ENCODE measurements at regions not wholly inside any gene's neighbourhood (a gene's known extent, or its start where the extent isn't known, plus 50 kb on each side); places are given as distances from the start of the nearest gene placed in this dataset.
"Not testable (repeated sequence)": the region's sequence is repeated elsewhere in the genome, so short reads cannot be mapped to it uniquely, and the experiment has no call there.

- FAIRE-seq = no peak
These were observed 348.8 kb downstream of the CGGBP1 start for GRCh38 chr3:87710028-87710427.

GRCh38 chr3:87706176-87706575 is 352.6 kb downstream of the CGGBP1 start:
- no peak for FAIRE-seq

- FAIRE-seq = no peak
These were observed 356.2 kb downstream of the CGGBP1 start for GRCh38 chr3:87702600-87702999.

GRCh38 chr3:87696124-87697013 is 362.4 kb downstream of the CGGBP1 start:
- no peak for FAIRE-seq

- no peak for FAIRE-seq
These were observed 364.1 kb downstream of the CGGBP1 start for GRCh38 chr3:87694678-87695077.

DNA sequence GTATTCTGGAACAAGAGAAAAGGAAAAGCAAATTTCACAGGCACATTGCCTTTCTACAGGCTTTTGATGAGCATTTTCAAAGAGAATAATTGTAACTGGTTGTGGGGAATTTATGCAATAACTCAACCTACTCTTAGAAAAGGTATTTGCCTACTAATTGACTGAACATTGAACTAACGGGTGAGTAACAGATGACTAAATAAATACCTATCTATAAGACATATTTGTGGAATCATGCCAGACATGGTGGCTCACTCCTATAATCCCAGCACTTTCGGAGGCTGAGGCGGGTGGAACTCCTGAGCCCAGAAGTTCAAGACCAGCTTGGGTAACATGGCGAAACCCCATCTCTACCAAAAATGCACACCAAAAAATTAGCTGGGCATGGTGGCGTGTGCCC is 367.7 kb downstream of the CGGBP1 start:
- FAIRE-seq = no peak

- not testable (repeated sequence) for FAIRE-seq
These were observed 379.7 kb downstream of the CGGBP1 start for GRCh38 chr3:87678984-87679660.

DNA sequence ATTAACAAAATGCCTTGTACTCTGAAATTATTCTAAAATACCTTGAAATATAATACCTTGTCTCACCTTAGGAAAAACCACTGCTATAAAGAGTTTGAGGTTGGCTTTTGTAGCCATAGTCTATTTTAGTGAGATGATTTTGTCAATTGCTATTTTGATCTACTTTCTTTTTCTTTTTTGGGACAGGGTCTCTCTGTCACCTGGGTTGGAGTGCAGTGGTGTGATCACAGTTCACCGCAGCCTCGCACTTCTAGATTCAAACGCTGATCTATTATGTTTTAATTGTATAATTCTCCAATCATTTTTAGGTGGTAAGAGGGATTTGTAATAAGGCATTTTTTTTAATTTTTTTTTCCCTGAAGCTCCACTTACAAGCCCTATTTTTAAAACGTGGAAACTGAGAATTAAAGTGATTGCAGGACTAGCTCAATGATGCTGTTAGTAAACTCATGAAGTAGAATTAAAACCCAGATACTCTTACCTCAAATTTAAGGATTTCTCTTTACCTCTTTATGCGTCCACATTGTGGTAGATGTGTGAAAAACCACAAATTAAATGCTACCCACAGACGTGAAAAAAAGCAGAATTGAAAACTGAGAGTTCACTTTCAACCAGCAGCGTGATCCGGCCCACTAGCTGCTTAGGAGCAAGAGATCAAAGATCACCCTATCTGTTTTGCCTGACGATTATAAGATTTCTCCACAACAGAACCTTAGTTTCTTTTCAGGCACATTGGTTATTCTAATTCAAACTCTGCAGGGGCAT is 384.2 kb downstream of the CGGBP1 start:
- no peak for FAIRE-seq

DNA sequence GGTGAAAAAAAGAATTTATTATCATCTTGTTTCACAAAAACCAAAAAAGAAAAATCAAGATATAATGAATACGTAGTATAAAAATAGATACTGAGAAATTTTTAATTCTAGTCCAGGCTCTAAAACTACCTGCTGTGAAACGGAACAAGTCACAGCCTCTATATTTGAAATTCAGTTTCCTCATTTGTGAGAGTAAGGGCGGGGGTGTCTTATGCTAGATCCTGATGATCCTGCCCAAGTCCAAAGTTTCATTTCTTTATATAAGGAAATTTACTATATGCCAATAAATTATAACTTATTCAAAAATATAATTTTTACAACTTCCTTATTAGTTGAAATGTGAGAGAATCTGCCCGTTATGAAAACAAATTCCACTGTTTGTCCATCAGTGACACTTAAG is 385.7 kb downstream of the CGGBP1 start:
- FAIRE-seq = no peak

DNA sequence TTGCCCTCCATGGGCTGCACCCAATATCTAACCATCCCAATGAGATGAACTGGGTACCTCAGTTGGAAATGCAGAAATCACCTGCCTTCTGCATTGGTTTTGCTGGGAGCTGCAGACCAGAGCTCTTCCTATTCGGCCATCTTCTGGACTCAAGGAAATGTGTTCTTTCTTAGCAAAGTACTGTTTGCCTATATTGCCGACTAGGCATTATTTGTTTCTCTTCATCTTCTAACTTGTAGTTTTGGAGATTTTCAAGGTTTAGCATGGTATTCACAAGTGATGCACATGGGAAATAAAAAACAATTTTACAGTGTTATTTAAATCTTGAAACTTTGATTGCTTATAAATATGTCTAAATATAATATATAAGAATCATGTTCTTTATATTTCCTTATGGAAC is 377.8 kb upstream of the POU1F1 start:
- no peak for FAIRE-seq

DNA sequence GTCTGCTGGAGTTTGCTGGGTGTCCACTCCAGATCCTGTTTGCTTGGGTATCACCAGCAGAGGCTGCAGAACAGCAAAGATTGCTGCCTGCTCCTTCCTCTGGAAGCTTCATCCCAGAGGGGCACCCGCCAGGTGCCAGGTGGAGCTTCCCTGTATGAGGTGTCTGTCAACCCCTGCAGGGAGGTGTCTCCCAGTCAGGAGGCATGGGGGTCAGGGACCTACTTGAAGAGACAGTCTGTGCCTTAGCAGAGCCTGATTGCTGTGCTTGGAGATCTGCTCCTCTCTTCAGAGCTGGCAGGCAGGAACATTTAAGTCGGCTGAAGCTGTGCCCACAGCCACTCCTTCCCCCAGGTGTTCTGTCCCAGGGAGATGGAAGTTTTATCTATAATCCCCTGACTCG is 376.8 kb upstream of the POU1F1 start:
- not testable (repeated sequence) for FAIRE-seq

GRCh38 chr3:87634426-87634825 is 358.0 kb upstream of the POU1F1 start:
- no peak for FAIRE-seq

DNA sequence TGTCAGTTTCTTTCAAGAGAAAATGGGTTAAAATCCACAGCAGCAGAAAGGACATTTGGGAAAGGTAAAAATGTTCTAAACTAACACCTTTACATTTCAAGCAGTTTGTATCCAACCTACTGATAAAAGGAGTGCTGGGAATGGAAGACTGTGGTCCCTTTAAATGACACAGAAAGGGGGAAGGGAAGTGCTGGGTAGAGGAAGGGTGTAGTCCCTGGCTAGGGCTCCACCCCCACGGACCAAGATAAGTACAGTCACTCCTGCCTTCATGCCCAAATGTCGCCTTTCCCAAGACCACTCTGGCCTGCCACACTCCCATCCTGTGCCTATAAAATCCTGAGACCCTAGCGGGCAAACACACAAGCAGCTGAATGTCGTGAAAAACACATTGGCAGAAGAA is 350.9 kb upstream of the POU1F1 start:
- FAIRE-seq = no peak

- FAIRE-seq = no peak
These were observed 350.2 kb upstream of the POU1F1 start for GRCh38 chr3:87626546-87626945.

DNA sequence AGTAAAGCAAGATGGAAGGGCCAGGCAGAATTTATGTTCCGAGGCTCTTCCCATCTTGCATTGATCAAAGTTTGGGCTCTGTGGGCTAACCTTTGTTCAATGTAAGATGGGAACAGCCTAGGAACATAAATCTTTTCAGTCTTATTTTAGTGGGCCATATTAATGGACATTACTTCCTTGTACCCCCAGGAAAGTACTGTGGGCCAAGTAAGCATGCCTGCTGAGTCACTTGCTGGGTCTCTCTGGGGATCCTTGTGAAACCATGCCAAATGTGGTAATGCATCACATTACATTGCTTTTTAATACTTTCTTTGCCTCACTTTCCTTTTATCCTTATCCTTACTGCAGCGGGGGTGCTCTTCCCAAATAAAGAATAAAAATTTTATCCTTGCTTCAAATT is 349.5 kb upstream of the POU1F1 start:
- FAIRE-seq = no peak

- no peak for FAIRE-seq
These were observed 348.5 kb upstream of the POU1F1 start for GRCh38 chr3:87624860-87625259.

- no peak for FAIRE-seq
These were observed 345.3 kb upstream of the POU1F1 start for GRCh38 chr3:87621667-87622066.

GRCh38 chr3:87615506-87615905 is 339.1 kb upstream of the POU1F1 start:
- no peak for FAIRE-seq

- FAIRE-seq = no peak
These were observed 338.6 kb upstream of the POU1F1 start for GRCh38 chr3:87614998-87615397.

DNA sequence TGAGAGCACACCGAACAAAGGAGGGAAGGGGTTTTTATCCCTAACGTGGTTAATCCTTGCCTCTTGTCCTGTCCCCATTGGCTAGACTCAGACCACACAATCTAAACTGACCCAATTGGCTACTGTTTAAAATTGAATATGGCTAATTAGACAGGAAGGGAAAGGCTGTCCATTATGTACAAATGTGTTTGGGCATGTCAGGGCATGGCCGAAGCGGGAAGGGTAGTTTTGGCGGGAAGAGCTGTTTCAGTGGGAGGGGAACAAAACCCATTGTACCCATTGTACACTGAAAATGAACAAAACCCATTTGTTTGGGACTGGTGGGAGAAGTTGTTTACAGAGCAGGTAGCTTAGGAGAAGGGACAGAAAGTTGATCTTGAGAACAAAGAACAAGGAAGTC is 330.9 kb upstream of the POU1F1 start:
- FAIRE-seq = no peak

GRCh38 chr3:87595798-87596197 is 319.4 kb upstream of the POU1F1 start:
- FAIRE-seq = no peak

GRCh38 chr3:87581240-87581639 is 304.9 kb upstream of the POU1F1 start:
- no peak for FAIRE-seq

DNA sequence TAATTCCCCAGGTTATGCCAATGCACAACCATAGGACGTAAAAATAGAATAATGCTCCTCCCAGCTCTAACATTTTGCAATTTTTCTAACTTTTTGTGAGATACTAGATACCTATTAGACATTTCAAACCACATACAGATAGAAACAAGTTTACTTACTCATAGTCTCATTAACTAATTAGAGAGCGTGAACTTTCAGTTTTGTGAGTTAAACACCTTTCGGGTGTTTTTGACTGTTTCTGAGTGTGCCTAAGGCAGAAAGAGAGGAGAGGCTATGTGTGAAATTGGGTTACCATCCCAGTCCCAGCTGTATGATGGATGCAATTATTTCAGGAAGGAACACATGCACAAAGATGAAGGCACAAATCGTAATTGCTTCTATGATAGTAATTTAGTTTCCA is 300.4 kb upstream of the POU1F1 start:
- no peak for FAIRE-seq

- FAIRE-seq = no peak
These were observed 299.2 kb upstream of the POU1F1 start for GRCh38 chr3:87575550-87575949.

Measured in endometrium (tissue), 2 donors.